T47D (cell line): ENCODE measurements at regions not wholly inside any gene's neighbourhood (a gene's known extent, or its start where the extent isn't known, plus 50 kb on each side); places are given as distances from the start of the nearest gene placed in this dataset.

Experiments used
- DNase-seq, 2 experiments: peaks; one replicate each; pipeline versions ENCODE4 v3.0.0 to v3.0.0-alpha.2; 2011 to 2012; ENCODE audit warnings: low read depth in 1 of 2, low spot score in 1 of 2
- JUND ChIP-seq: IDR thresholded peaks from 2 replicates; pipeline ENCODE4 v1.6.1; 2012; ENCODE audit warnings: low read depth
- in situ Hi-C: cut with HindIII; loops from 2 replicates; pipeline ENCODE4 v1.10.0; 2016; ENCODE audit warnings: low sequenced_read_pairs, low pct_unique_long_range_greater_than_20kb

GRCh38 chr6:40302856-40303454 lies 284.2 kb downstream of the LRFN2 start:
- no peak for DNase-seq
- in situ Hi-C loops: no loop called here
- no peak for TF ChIP-seq JUND

- DNase-seq: no peak
- in situ Hi-C loops: no loop called here
- no peak for TF ChIP-seq JUND
These were observed 287.5 kb downstream of the LRFN2 start for GRCh38 chr6:40299681-40300080.

GRCh38 chr6:40298207-40298606 lies 289.0 kb downstream of the LRFN2 start:
- no peak for DNase-seq
- in situ Hi-C loops: no loop called here
- TF ChIP-seq JUND: no peak

GRCh38 chr6:40295251-40295950 lies 291.8 kb downstream of the LRFN2 start:
- in situ Hi-C loops: no loop called here
- no peak for DNase-seq
- no peak for TF ChIP-seq JUND

GRCh38 chr6:40293460-40294185 lies 293.5 kb downstream of the LRFN2 start:
- in situ Hi-C loops: no loop called here
- peak in 1 of 2 experiments; percentile 4 for DNase-seq
- no peak for TF ChIP-seq JUND

GRCh38 chr6:40293060-40293459 lies 294.1 kb downstream of the LRFN2 start:
- in situ Hi-C loops: no loop called here
- no peak for TF ChIP-seq JUND

GRCh38 chr6:40290816-40291215 lies 296.3 kb downstream of the LRFN2 start:
- DNase-seq: no peak
- in situ Hi-C loops: no loop called here
- TF ChIP-seq JUND: no peak

More at GRCh38 chr6:40293060-40293459, 294.1 kb downstream of the LRFN2 start:
- DNase-seq: no peak

- in situ Hi-C loops: no loop called here
- no peak for TF ChIP-seq JUND
- DNase-seq: no peak
These were observed 298.2 kb downstream of the LRFN2 start for GRCh38 chr6:40288919-40289318.

GRCh38 chr6:40287296-40287850 lies 299.8 kb downstream of the LRFN2 start:
- TF ChIP-seq JUND: no peak
- in situ Hi-C loops: no loop called here
- DNase-seq: no peak

GRCh38 chr6:40286721-40287120 lies 300.4 kb downstream of the LRFN2 start:
- no peak for DNase-seq
- TF ChIP-seq JUND: no peak
- in situ Hi-C loops: no loop called here

- TF ChIP-seq JUND: no peak
- peak in 1 of 2 experiments; percentile 5 for DNase-seq
- in situ Hi-C loops: no loop called here
These were observed 301.2 kb downstream of the LRFN2 start for GRCh38 chr6:40285996-40286395.

GRCh38 chr6:40285535-40285934 lies 301.6 kb downstream of the LRFN2 start:
- in situ Hi-C loops: no loop called here
- no peak for TF ChIP-seq JUND
- DNase-seq: no peak

- in situ Hi-C loops: no loop called here
- DNase-seq: no peak
- TF ChIP-seq JUND: no peak
These were observed 304.2 kb downstream of the LRFN2 start for GRCh38 chr6:40282986-40283385.
